IPS-18c (cell line): ENCODE measurements at regions not wholly inside any gene's neighbourhood (a gene's known extent, or its start where the extent isn't known, plus 50 kb on each side); places are given as distances from the start of the nearest gene placed in this dataset.

ENCODE experiments used
- H3K4me3 ChIP-seq: 2 replicates; pipeline ENCODE4 v1.7.0; 2013; ENCODE audit warnings: low read depth, mild to moderate bottlenecking, low read length, moderate library complexity; ENCODE audit not compliant: insufficient read depth
- H3K9me3 ChIP-seq: one replicate; pipeline ENCODE4 v1.6.1; 2013; ENCODE audit warnings: mild to moderate bottlenecking, low read length, moderate library complexity; ENCODE audit not compliant: control insufficient read depth, insufficient read depth

- Histone ChIP-seq H3K9me3 (no peaks in the 10 kb centered on the region), H3K4me3 (peak overlapping the region; percentile 24; the same call in 1 of the 2 replicates)
These were observed 107.8 kb downstream of the ENGASE start for GRCh38 chr17:79182176-79183042.

- Histone ChIP-seq H3K4me3 (no peak overlapping the region), H3K9me3 (no peaks in the 10 kb centered on the region)
These were observed 105.9 kb downstream of the ENGASE start for GRCh38 chr17:79180358-79181005.

DNA sequence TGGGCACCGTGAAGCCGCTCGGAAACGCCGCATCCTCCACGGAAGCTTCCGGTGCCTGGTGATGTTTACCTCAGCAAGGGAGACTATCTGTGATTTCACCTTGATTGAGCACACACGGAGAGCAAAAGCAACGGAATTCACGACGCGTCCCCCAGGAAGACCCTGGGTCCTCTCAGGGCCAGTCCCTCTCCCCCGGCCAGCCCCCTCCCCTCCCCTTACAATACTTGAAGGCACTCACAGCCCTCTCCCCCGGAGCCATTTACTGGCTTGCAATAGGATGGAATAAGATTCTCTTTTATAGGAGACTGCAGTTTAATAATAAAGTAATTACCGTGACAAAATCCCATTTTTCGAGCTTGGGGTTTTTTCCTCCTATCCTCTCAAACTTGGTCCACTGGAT, 104.7 kb downstream of the ENGASE start:
- no peak overlapping the region for H3K4me3 ChIP-seq

DNA sequence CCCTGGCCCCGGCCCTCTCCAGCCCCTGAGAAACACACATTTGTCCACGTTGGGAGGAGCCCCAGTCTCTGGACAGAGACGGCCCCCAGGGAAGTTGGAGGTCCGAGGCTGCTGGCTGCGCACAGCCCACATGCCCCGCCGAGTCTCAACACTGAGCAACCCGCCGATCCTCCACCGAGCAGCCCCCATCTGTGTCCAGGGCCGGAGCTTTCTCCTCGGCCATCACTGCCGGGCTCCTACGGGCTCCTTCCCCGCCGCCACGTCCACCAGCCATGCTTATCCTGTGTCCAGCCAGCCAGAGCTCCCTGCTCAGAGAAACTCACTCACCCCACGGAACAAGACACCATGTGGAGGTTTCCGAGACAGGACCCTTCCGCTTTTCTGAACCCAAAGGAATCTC, 103.3 kb downstream of the ENGASE start:
- Histone ChIP-seq H3K4me3 (no peak overlapping the region), H3K9me3 (no peaks in the 10 kb centered on the region)

More for the DNA sequence above, 104.7 kb downstream of the ENGASE start:
- H3K9me3 ChIP-seq: no peaks in the 10 kb centered on the region

GRCh38 chr17:79176792-79177601, 102.4 kb downstream of the ENGASE start:
- no peak overlapping the region for H3K4me3 ChIP-seq

GRCh38 chr17:79174905-79175856, 100.6 kb downstream of the ENGASE start:
- Histone ChIP-seq H3K4me3 (no peak overlapping the region), H3K9me3 (no peaks in the 10 kb centered on the region)

More at GRCh38 chr17:79176792-79177601, 102.4 kb downstream of the ENGASE start:
- H3K9me3 ChIP-seq: no peaks in the 10 kb centered on the region

DNA sequence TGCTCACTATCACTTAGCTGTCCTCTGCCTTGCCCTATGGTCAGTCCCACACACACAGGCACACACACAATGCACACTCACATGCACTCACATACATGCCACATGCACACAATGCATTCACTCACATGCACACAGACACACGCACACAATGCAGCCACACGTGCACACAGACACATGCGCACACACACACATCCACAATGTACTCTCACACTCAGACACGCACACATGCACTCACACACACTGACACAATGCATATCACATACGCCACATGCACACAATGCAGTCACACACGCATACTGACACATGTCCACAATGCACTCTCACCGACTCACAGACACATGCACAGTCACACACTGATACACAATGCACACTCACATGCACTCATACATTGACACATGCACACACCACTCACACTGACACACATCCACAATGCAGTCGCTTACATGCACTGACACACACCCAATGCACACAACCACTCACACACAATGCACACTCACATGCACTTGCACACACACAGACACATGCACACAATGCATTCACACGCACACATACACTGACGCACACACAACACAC, 99.7 kb downstream of the ENGASE start:
- no peaks in the 10 kb centered on the region for H3K9me3 ChIP-seq
- no peak overlapping the region for H3K4me3 ChIP-seq

DNA sequence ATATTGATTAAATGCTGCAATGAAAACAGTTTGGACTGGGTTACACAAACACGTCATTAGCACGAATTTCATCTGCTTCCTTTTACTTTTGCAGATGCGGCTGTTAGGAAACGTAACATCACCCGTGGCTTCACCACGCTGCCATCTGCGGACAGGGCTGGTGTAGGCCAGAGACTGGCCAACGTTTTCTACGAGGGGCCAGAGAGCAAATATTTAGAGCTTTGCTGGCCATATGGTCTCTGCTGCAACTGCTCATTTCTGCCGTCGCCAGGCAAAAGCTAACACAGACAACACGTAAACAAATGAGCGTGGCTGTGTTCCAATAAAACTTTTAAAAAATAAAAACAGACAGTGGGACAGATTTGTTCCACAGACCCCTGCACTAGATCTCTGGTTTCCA, 96.6 kb downstream of the ENGASE start:
- Histone ChIP-seq H3K9me3 (no peaks in the 10 kb centered on the region), H3K4me3 (no peak overlapping the region)

DNA sequence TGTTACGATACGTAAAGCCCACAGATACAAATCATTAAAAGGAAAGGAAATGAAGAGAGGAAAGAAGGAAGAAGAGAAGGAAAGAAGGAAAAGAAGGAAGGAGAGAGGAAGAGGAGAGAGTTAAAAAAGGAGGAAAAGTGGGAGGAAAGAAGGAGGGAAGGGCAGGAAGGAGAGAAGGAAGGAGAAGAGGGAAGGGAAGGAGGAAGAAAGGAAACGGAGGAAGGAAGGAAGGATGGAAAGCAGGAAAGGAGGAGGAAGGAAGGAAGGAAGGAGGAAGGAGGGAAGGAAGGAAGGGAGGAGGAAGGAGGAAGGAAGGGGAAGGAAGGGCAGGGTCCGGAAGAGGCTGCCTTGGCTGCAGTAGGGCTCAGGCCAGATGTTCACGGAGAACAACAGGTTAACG, 95.2 kb downstream of the ENGASE start:
- no peak overlapping the region for H3K4me3 ChIP-seq
- no peaks in the 10 kb centered on the region for H3K9me3 ChIP-seq

- Histone ChIP-seq H3K9me3 (no peaks in the 10 kb centered on the region), H3K4me3 (no peak overlapping the region)
These were observed 94.7 kb downstream of the ENGASE start for GRCh38 chr17:79169366-79169765.

DNA sequence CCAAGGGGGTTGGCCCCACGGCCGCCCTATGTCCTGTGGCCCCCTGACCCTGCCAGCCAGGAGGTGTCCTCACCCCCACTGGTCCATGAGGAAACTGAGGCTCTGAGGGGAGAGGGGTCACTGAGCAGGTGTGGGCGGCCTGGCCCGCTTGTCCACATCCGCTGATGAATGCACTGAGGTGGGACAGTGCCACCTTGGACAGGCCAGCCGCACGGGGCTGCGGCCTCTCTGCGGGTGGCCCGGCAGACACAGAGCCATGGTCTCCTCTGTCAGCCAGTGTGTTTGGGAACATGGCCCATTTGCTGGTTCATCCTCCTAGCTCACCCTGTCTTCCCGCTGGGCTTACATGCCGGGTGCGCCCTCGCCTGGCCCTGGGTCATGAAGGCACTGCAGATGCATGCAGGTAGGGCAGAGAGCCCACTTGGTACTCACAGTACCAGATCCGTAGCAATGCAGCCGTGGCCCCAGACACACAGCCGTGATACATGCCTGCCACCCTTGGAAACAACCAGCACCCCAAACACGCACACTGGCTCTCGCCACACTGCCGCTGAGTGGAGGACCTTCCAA, 93.9 kb downstream of the ENGASE start:
- Histone ChIP-seq H3K4me3 (no peak overlapping the region), H3K9me3 (no peaks in the 10 kb centered on the region)

- Histone ChIP-seq H3K4me3 (no peak overlapping the region), H3K9me3 (no peaks in the 10 kb centered on the region)
These were observed 92.9 kb downstream of the ENGASE start for GRCh38 chr17:79167486-79167885.

- H3K9me3 ChIP-seq: no peaks in the 10 kb centered on the region
- no peak overlapping the region for H3K4me3 ChIP-seq
These were observed 91.3 kb downstream of the ENGASE start for GRCh38 chr17:79165756-79166473.

DNA sequence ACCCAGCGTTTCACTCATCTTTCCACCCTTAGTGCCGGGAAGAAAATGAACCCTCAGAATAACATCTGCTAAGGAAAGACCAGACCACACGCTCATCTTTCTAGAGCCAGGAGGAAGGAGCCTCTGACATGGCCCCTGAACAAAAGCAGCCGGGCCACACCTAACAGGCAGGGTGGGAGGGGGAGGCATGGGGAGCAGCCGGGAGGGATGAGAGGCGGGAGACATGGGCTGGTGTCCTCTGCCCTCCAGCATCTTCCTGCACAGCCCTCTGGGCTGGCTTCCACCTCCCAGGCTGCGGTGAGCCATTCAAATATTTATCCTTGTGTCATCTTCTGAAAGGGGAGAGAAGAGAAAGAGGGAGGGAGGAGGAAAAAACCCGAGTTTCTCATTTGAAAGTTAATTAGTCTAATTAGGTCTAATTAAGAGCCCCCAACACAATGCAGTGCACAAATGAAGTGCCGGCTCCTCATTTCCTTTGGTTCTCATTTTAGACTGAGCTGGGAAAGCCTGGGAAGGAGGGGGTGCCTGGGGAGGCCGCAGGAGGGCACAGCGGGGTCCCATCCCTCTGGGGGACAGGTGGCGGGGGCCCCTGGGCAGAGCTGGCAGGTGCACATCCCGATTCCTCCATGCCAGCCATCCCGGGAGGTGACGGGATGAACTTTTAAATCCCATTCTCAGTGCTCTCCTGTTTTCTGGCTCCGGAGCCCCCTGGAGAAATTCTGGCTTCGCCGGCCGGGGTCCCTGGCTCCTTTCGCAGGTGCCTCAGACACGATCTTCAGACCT, 90.5 kb downstream of the ENGASE start:
- no peak overlapping the region for H3K4me3 ChIP-seq

GRCh38 chr17:79164408-79164807, 89.8 kb downstream of the ENGASE start:
- H3K4me3 ChIP-seq: no peak overlapping the region

More for the DNA sequence above, 90.5 kb downstream of the ENGASE start:
- H3K9me3 ChIP-seq: no peaks in the 10 kb centered on the region

More at GRCh38 chr17:79164408-79164807, 89.8 kb downstream of the ENGASE start:
- H3K9me3 ChIP-seq: no peaks in the 10 kb centered on the region
